ENCODE measurements at regions not wholly inside any gene's neighbourhood (a gene's known extent, or its start where the extent isn't known, plus 50 kb on each side); places are given as distances from the start of the nearest gene placed in this dataset.

- POLR2A ChIA-PET, result interaction anchor here (0.7 kb wide), 1 partner anchor 639 kb away, joined by 3 read pairs; no protein-coding TSS in a partner anchor
- no peak for DNase-seq (ENCODE audit: unreplicated experiment)
- no TSS peak for BruUV-seq (replicated peaks)
These were observed 92.3 kb downstream of the RFC3 start for GRCh38 chr13:33910255-33910654.

GRCh38 chr13:33911521-33911920, 93.6 kb downstream of the RFC3 start:
- H3K27ac Mint-ChIP-seq (ENCODE audit: low read depth, unreplicated experiment), result no peak overlapping the region
- H3K4me3 Mint-ChIP-seq (ENCODE audit: unreplicated experiment), result no peak overlapping the region
- POLR2A ChIA-PET, result no interaction called here

More at GRCh38 chr13:33910255-33910654, 92.3 kb downstream of the RFC3 start:
- no peaks in the 10 kb centered on the region for H3K27me3 Mint-ChIP-seq (ENCODE audit: insufficient read depth, unreplicated experiment)
- H3K4me1 Mint-ChIP-seq (ENCODE audit: insufficient read depth, unreplicated experiment), result no peaks in the 10 kb centered on the region
- TF ChIP-seq CTCF (IDR thresholded peaks at IDR 0.05; ENCODE audit: unreplicated experiment), result no peak
- no peak overlapping the region for H3K4me3 Mint-ChIP-seq (ENCODE audit: unreplicated experiment)
- no peaks in the 10 kb centered on the region for H3K9me3 Mint-ChIP-seq (ENCODE audit: unreplicated experiment)
- intact Hi-C loops (cut with micrococcal nuclease), result no loop called here
- no peak overlapping the region for H3K27ac Mint-ChIP-seq (ENCODE audit: low read depth, unreplicated experiment)
- H3K36me3 Mint-ChIP-seq (ENCODE audit: insufficient read depth, unreplicated experiment), result no peaks in the 10 kb centered on the region
- CTCF ChIA-PET, result interaction anchor here (0.6 to 1.5 kb wide), 2 partner anchors 165 to 178 kb away, joined by 3 to 4 read pairs; no protein-coding TSS in a partner anchor

GRCh38 chr13:33913829-33914228, 95.9 kb downstream of the RFC3 start:
- no peak overlapping the region for H3K27ac Mint-ChIP-seq (ENCODE audit: low read depth, unreplicated experiment)
- H3K9me3 Mint-ChIP-seq (ENCODE audit: unreplicated experiment), result no peaks in the 10 kb centered on the region
- POLR2A ChIA-PET, result no interaction called here
- TF ChIP-seq CTCF (IDR thresholded peaks at IDR 0.05; ENCODE audit: unreplicated experiment), result no peak
- CTCF ChIA-PET, result interaction anchor here (0.6 kb wide), 1 partner anchor 13 kb away, joined by 3 read pairs; no protein-coding TSS in a partner anchor
- H3K36me3 Mint-ChIP-seq (ENCODE audit: insufficient read depth, unreplicated experiment), result no peaks in the 10 kb centered on the region
- no peak overlapping the region for H3K4me3 Mint-ChIP-seq (ENCODE audit: unreplicated experiment)
- H3K27me3 Mint-ChIP-seq (ENCODE audit: insufficient read depth, unreplicated experiment), result no peaks in the 10 kb centered on the region
- no TSS peak for BruUV-seq (replicated peaks)
- DNase-seq (ENCODE audit: unreplicated experiment), result no peak
- intact Hi-C loops (cut with micrococcal nuclease), result no loop called here
- peaks cover 5% of the 10 kb centered on the region for H3K4me1 Mint-ChIP-seq (ENCODE audit: insufficient read depth, unreplicated experiment)

More at GRCh38 chr13:33911521-33911920, 93.6 kb downstream of the RFC3 start:
- CTCF ChIA-PET, result interaction anchor here (0.7 to 1.5 kb wide), 2 partner anchors 102 to 164 kb away, joined by 4 read pairs; no protein-coding TSS in a partner anchor
- no peaks in the 10 kb centered on the region for H3K36me3 Mint-ChIP-seq (ENCODE audit: insufficient read depth, unreplicated experiment)
- intact Hi-C loops (cut with micrococcal nuclease), result no loop called here
- no peak for TF ChIP-seq CTCF (IDR thresholded peaks at IDR 0.05; ENCODE audit: unreplicated experiment)
- no peaks in the 10 kb centered on the region for H3K4me1 Mint-ChIP-seq (ENCODE audit: insufficient read depth, unreplicated experiment)
- no TSS peak for BruUV-seq (replicated peaks)
- H3K9me3 Mint-ChIP-seq (ENCODE audit: unreplicated experiment), result no peaks in the 10 kb centered on the region
- no peak for DNase-seq (ENCODE audit: unreplicated experiment)
- no peaks in the 10 kb centered on the region for H3K27me3 Mint-ChIP-seq (ENCODE audit: insufficient read depth, unreplicated experiment)

- CTCF ChIA-PET, result interaction anchor here (0.6 kb wide), 1 partner anchor 813 kb away, joined by 5 read pairs; no protein-coding TSS in a partner anchor
- H3K27me3 Mint-ChIP-seq (ENCODE audit: insufficient read depth, unreplicated experiment), result no peaks in the 10 kb centered on the region
- H3K4me1 Mint-ChIP-seq (ENCODE audit: insufficient read depth, unreplicated experiment), result peaks cover 5% of the 10 kb centered on the region
- H3K4me3 Mint-ChIP-seq (ENCODE audit: unreplicated experiment), result no peak overlapping the region
- H3K36me3 Mint-ChIP-seq (ENCODE audit: insufficient read depth, unreplicated experiment), result no peaks in the 10 kb centered on the region
- intact Hi-C loops (cut with micrococcal nuclease), result no loop called here
- no peak overlapping the region for H3K27ac Mint-ChIP-seq (ENCODE audit: low read depth, unreplicated experiment)
- POLR2A ChIA-PET, result no interaction called here
- no peaks in the 10 kb centered on the region for H3K9me3 Mint-ChIP-seq (ENCODE audit: unreplicated experiment)
- no TSS peak for BruUV-seq (replicated peaks)
- DNase-seq (ENCODE audit: unreplicated experiment), result no peak
- TF ChIP-seq CTCF (IDR thresholded peaks at IDR 0.05; ENCODE audit: unreplicated experiment), result no peak
These were observed 99.2 kb downstream of the RFC3 start for GRCh38 chr13:33917190-33917589.

Measured in MCF 10A (cell line).